DND-41 (cell line): ENCODE measurements at regions not wholly inside any gene's neighbourhood (a gene's known extent, or its start where the extent isn't known, plus 50 kb on each side); places are given as distances from the start of the nearest gene placed in this dataset.

Source experiments
- EZH2 ChIP-seq: IDR thresholded peaks from 3 replicates; pipeline ENCODE4 v1.6.1; 2012; ENCODE audit warnings: borderline replicate concordance, low read depth, mild to moderate bottlenecking, moderate library complexity, low read length, inconsistent platforms; ENCODE audit not compliant: severe bottlenecking
- TF ChIP-seq, protein P1 (sequence below): IDR thresholded peaks from 2 replicates; pipeline ENCODE4 v1.5.1; 2012; ENCODE audit warnings: borderline replicate concordance, low read length, moderate library complexity, mild to moderate bottlenecking; ENCODE audit not compliant: poor library complexity, severe bottlenecking; ENCODE audit errors: extremely low read depth

DNA sequence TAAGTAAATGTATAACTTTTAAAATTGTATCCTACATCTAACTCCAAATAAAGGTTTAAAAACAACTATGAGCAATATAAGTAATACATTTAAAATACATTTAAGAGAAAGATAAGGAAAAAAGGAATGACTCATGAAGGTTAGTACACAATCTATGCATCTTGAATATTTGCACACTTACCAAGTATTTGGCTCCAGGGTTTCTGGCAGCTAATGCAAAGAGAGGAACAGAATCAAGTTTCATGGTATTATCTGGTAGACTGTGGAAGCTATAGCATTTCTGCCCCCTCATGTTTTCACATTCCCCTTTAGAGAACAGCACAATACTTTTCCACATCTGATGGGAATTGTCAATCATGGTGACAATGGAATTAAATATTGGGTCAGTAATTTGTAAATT is 132.1 kb downstream of the COX7C start:
- no peak for TF ChIP-seq EZH2
- TF ChIP-seq, protein P1, sequence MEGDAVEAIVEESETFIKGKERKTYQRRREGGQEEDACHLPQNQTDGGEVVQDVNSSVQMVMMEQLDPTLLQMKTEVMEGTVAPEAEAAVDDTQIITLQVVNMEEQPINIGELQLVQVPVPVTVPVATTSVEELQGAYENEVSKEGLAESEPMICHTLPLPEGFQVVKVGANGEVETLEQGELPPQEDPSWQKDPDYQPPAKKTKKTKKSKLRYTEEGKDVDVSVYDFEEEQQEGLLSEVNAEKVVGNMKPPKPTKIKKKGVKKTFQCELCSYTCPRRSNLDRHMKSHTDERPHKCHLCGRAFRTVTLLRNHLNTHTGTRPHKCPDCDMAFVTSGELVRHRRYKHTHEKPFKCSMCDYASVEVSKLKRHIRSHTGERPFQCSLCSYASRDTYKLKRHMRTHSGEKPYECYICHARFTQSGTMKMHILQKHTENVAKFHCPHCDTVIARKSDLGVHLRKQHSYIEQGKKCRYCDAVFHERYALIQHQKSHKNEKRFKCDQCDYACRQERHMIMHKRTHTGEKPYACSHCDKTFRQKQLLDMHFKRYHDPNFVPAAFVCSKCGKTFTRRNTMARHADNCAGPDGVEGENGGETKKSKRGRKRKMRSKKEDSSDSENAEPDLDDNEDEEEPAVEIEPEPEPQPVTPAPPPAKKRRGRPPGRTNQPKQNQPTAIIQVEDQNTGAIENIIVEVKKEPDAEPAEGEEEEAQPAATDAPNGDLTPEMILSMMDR, result no peak
